SU-DHL-6 (cell line): ENCODE measurements at regions not wholly inside any gene's neighbourhood (a gene's known extent, or its start where the extent isn't known, plus 50 kb on each side); places are given as distances from the start of the nearest gene placed in this dataset.
A peak's percentile ranks its signal among the peaks of the same experiment; 100 is the strongest.

Experiments
- H2AFZ ChIP-seq: fragments of 200-600 bp; sonication (generic); 2 replicates; pipeline ENCODE4 v1.6.1; 2014; ENCODE audit warnings: low read depth, mild to moderate bottlenecking, moderate library complexity, mixed read lengths, antibody characterized with exemption, low read length; ENCODE audit not compliant: severe bottlenecking
- H3F3A ChIP-seq: fragments of 200-600 bp; shearing (Covaris generic); 2 replicates; pipeline ENCODE4 v1.6.0; 2016; ENCODE audit warnings: antibody characterized with exemption, mild to moderate bottlenecking; ENCODE audit not compliant: insufficient read depth
- H3K27ac ChIP-seq: fragments of 200-600 bp; sonication (generic); 2 replicates; pipeline ENCODE4 v1.5.1; 2016; ENCODE audit warnings: low read depth, mild to moderate bottlenecking, low read length, moderate library complexity, mixed read lengths
- H3K27me3 ChIP-seq: fragments of 200-600 bp; sonication (generic), shearing (Covaris generic); 2 replicates; pipeline ENCODE4 v1.6.0; 2014; ENCODE audit warnings: mild to moderate bottlenecking, low read length
- H3K36me3 ChIP-seq: fragments of 200-600 bp; sonication (generic); 2 replicates; pipeline ENCODE4 v1.6.1; 2014; ENCODE audit warnings: mild to moderate bottlenecking, low read length, mixed read lengths
- H3K4me2 ChIP-seq: fragments of 300-600, 200-600 bp; shearing (Covaris generic), sonication (generic); 2 replicates; pipeline ENCODE4 v1.6.0; 2014; ENCODE audit warnings: low read length, low read depth, mild to moderate bottlenecking; ENCODE audit not compliant: poor library complexity, severe bottlenecking
- H3K4me3 ChIP-seq: fragments of 200-600 bp; sonication (generic); 2 replicates; pipeline ENCODE4 v1.5.1; 2014; ENCODE audit warnings: antibody characterized with exemption, low read length, mild to moderate bottlenecking, mixed read lengths; ENCODE audit not compliant: insufficient read depth, poor library complexity, severe bottlenecking
- H3K79me2 ChIP-seq: fragments of 200-600 bp; sonication (generic); 2 replicates; pipeline ENCODE4 v1.6.1; 2014; ENCODE audit warnings: mild to moderate bottlenecking, low read length, moderate library complexity; ENCODE audit not compliant: insufficient read depth
- H3K9ac ChIP-seq: fragments of 200-600 bp; sonication (generic); 2 replicates; pipeline ENCODE4 v1.7.0; 2014; ENCODE audit warnings: mild to moderate bottlenecking, low read length
- H3K9me2 ChIP-seq: fragments of 200-600 bp; sonication (generic); replicated peaks from 2 replicates; pipeline ENCODE4 v1.6.1; 2014; ENCODE audit warnings: low read length; ENCODE audit not compliant: insufficient read depth
- H3K9me3 ChIP-seq: fragments of 200-600 bp; sonication (generic); 2 replicates; pipeline ENCODE4 v1.6.1; 2014; ENCODE audit warnings: low read length, mixed read lengths; ENCODE audit not compliant: insufficient read depth
- H4K20me1 ChIP-seq: fragments of 200-600 bp; sonication (generic); 2 replicates; pipeline ENCODE4 v1.6.1; 2014; ENCODE audit warnings: low read depth, mild to moderate bottlenecking, antibody characterized with exemption, low read length, moderate library complexity, mixed read lengths
- CTCF ChIP-seq: fragments of 200-600 bp; sonication (generic); IDR thresholded peaks from one replicate; pipeline ENCODE4 v1.5.1; 2017; ENCODE audit warnings: antibody characterized with exemption, mild to moderate bottlenecking, low read length, moderate library complexity; ENCODE audit not compliant: insufficient read depth, poor library complexity, severe bottlenecking
- EZH2phosphoT487 ChIP-seq: fragments of 200-600 bp; sonication (generic), shearing (Covaris generic); conservative IDR thresholded peaks from 2 replicates; pipeline ENCODE4 v1.6.1; 2018; ENCODE audit warnings: mild to moderate bottlenecking, antibody characterized with exemption, low read length, moderate library complexity, mixed read lengths

- TF ChIP-seq EZH2phosphoT487 (no peak), CTCF (no peak)
- no peaks in the 10 kb centered on the region for H4K20me1 ChIP-seq
- H3K4me2 ChIP-seq: peak overlapping the region; percentile 38
- H3K9me2 ChIP-seq: no peaks in the 10 kb centered on the region
- peak overlapping the region; percentile 8 for H3K4me3 ChIP-seq
- peak overlapping the region; percentile 21; the same call in 1 of the 2 replicates for H3K9ac ChIP-seq
- peaks cover 7% of the 10 kb centered on the region; the same call in 1 of the 2 replicates for H3F3A ChIP-seq
- no peaks in the 10 kb centered on the region for H3K9me3 ChIP-seq
- H3K79me2 ChIP-seq: no peaks in the 10 kb centered on the region
- H2AFZ ChIP-seq: no peak overlapping the region
- H3K27me3 ChIP-seq: no peaks in the 10 kb centered on the region
- no peaks in the 10 kb centered on the region for H3K36me3 ChIP-seq
- no peak overlapping the region for H3K27ac ChIP-seq
Measured at GRCh38 chr1:221806984-221807383, 65.1 kb upstream of the DUSP10 start.

DNA sequence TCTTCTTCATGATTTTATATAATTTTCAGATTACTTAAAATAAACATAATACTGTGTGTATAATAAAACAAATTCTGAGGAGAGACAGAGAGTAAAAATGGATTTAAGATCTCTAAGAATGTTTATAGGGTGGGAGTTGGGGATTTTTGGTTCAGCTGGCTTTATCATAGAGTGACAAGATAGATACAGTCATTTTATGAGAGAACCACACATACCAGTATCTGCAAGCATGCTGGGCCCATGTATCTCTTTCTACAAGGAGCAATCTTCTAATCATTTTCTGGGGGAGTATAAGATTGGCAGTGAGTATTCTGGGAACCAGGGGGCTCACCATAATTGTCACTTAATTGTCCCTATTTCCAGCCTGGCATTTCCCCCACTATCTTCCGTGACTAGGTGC lies 64.3 kb upstream of the DUSP10 start:
- peak overlapping the region; percentile 38 for H3K4me2 ChIP-seq
- no peak for TF ChIP-seq CTCF
- no peak for TF ChIP-seq EZH2phosphoT487
- H2AFZ ChIP-seq: peak overlapping the region; percentile 28

DNA sequence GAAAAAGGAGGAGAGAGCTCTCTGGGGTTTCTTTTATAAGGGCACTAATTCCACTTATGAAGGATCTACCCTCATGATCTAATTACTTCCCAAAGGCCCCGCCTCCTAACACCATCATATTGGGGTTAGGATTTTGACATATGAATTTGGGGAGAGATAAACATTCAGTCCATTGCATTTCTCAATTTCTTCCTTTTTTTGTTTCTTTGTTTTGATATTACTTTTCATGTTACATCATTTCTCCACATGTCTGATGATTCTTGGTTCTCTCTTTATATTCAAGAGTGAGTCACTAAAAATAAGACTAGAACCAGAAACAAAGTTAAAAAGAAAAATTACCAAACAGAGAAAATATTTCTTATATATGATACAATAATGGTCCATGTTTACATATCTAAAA lies 63.2 kb upstream of the DUSP10 start:
- H3K9ac ChIP-seq: peak overlapping the region; percentile 26; the same call in 1 of the 2 replicates
- no peaks in the 10 kb centered on the region for H3K9me3 ChIP-seq
- H4K20me1 ChIP-seq: no peaks in the 10 kb centered on the region
- no peaks in the 10 kb centered on the region for H3K27me3 ChIP-seq
- no peaks in the 10 kb centered on the region for H3K79me2 ChIP-seq
- H2AFZ ChIP-seq: peak overlapping the region; percentile 22
- H3F3A ChIP-seq: peaks cover 7% of the 10 kb centered on the region; the same call in 1 of the 2 replicates
- no peaks in the 10 kb centered on the region for H3K9me2 ChIP-seq
- H3K27ac ChIP-seq: peak overlapping the region; percentile 64
- no peaks in the 10 kb centered on the region for H3K36me3 ChIP-seq
- H3K4me3 ChIP-seq: no peak overlapping the region
- peak overlapping the region; percentile 27 for H3K4me2 ChIP-seq
- TF ChIP-seq EZH2phosphoT487: no peak
- TF ChIP-seq CTCF: no peak

More for the DNA sequence above, 64.3 kb upstream of the DUSP10 start:
- no peaks in the 10 kb centered on the region for H3K27me3 ChIP-seq
- H3K4me3 ChIP-seq: peak overlapping the region; percentile 8
- no peaks in the 10 kb centered on the region for H4K20me1 ChIP-seq
- H3F3A ChIP-seq: peaks cover 7% of the 10 kb centered on the region; the same call in 1 of the 2 replicates
- H3K9me3 ChIP-seq: no peaks in the 10 kb centered on the region
- H3K27ac ChIP-seq: peak overlapping the region; percentile 46
- H3K36me3 ChIP-seq: no peaks in the 10 kb centered on the region
- no peaks in the 10 kb centered on the region for H3K79me2 ChIP-seq
- H3K9me2 ChIP-seq: no peaks in the 10 kb centered on the region
- peak overlapping the region; percentile 21; the same call in 1 of the 2 replicates for H3K9ac ChIP-seq
